Memory B cell (primary cell): ENCODE measurements at regions not wholly inside any gene's neighbourhood (a gene's known extent, or its start where the extent isn't known, plus 50 kb on each side); places are given as distances from the start of the nearest gene placed in this dataset.
A peak's percentile ranks its signal among the peaks of the same experiment; 100 is the strongest.
"Not testable (repeated sequence)": the region's sequence is repeated elsewhere in the genome, so short reads cannot be mapped to it uniquely, and the experiment has no call there.

Source experiments
- ATAC-seq: fragments of 150-1000 bp; cut with Tn5 transposase; 2 replicates; pipeline ENCODE4 v1.10.0; 2021; ENCODE audit warnings: low read depth, mild to moderate bottlenecking, moderate library complexity
- DNase-seq, 2 donors: peaks; one replicate each; pipeline ENCODE4 v3.0.0; 2022; ENCODE audit warnings: low spot score in 2 of 2
- H3K27ac Mint-ChIP-seq: one replicate; pipeline ENCODE4 v1.8.0; 2022; ENCODE audit warnings: mild to moderate bottlenecking, moderate library complexity, mixed read lengths
- H3K27me3 Mint-ChIP-seq: one replicate; pipeline ENCODE4 v1.8.0; 2022; ENCODE audit warnings: mixed read lengths
- H3K36me3 Mint-ChIP-seq: one replicate; pipeline ENCODE4 v1.8.0; 2022; ENCODE audit warnings: mild to moderate bottlenecking, mixed read lengths
- H3K4me1 Mint-ChIP-seq: one replicate; pipeline ENCODE4 v1.8.0; 2022; ENCODE audit warnings: mixed read lengths
- H3K4me3 Mint-ChIP-seq: one replicate; pipeline ENCODE4 v1.8.0; 2022; ENCODE audit warnings: mild to moderate bottlenecking, moderate library complexity, mixed read lengths
- H3K9me3 Mint-ChIP-seq: one replicate; pipeline ENCODE4 v1.8.0; 2022; ENCODE audit warnings: mixed read lengths

DNA sequence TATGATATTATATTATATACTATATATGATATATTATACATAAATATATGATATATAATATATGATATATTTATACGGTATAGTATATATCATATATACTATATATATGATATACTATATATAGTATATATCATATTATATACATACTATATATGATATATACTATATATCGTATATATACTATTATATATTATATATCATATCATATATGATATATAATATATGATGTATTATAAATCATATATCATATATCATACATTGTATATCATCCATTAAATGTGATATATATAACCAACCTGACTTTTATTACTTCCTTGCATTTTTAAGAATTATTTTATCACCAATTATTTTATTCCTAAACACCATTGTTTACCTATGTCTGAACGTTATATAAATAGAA lies 146.6 kb upstream of the PRSS16 start:
- Mint-ChIP-seq H3K36me3 (peaks cover 2% of the 10 kb centered on the region), H3K9me3 (peaks cover 2% of the 10 kb centered on the region), H3K27ac (no peak overlapping the region), H3K4me3 (no peak overlapping the region), H3K27me3 (peaks cover 15% of the 10 kb centered on the region), H3K4me1 (peaks cover 9% of the 10 kb centered on the region)
- no peak for ATAC-seq
- DNase-seq, result no peak

DNA sequence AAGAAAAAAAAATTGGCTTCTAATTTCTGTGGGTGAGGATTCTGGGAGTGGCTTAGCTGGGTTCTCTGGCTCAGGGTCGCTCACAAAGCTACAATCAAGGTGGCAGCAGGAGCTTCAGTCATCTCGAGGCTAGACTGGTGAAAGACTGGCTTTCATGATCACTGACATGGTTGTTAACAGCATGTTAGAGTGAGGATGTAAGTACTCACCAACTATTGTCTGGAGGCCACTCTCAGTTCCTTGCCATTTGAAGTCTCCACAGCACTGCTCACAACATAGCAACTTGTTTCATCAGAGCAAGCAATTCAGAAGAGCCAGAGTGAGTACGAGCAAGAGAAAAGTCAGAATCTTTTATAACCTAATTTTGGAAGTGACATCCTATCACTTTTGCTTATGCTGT lies 145.7 kb upstream of the PRSS16 start:
- no peaks in the 10 kb centered on the region for H3K9me3 Mint-ChIP-seq
- peaks cover 2% of the 10 kb centered on the region for H3K36me3 Mint-ChIP-seq
- peaks cover 10% of the 10 kb centered on the region for H3K27me3 Mint-ChIP-seq
- DNase-seq (no peak), ATAC-seq (no peak)
- no peak overlapping the region for H3K27ac Mint-ChIP-seq
- no peak overlapping the region for H3K4me3 Mint-ChIP-seq
- H3K4me1 Mint-ChIP-seq, result peaks cover 4% of the 10 kb centered on the region

DNA sequence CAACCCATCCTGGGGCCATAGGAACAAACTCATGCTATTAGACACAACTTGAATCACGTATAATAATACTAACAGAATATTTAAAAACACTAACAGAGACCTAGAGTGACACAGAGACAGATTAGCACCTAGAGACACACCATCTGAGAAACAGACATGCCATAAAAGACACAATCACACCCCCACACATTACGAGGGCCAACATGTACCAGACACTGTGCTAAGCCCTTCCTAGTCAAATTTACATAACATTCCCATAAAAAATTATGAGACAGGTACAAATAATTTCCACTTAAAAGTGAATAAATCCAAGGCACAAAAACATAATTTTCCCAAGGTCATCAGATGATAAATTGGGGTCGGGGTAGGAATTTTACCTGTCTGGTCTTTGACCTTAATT lies 141.1 kb upstream of the PRSS16 start:
- H3K36me3 Mint-ChIP-seq, result no peaks in the 10 kb centered on the region
- ATAC-seq (no peak), DNase-seq (no peak)
- no peak overlapping the region for H3K27ac Mint-ChIP-seq
- no peaks in the 10 kb centered on the region for H3K4me1 Mint-ChIP-seq
- peaks cover 3% of the 10 kb centered on the region for H3K27me3 Mint-ChIP-seq
- no peaks in the 10 kb centered on the region for H3K9me3 Mint-ChIP-seq
- H3K4me3 Mint-ChIP-seq, result no peak overlapping the region

DNA sequence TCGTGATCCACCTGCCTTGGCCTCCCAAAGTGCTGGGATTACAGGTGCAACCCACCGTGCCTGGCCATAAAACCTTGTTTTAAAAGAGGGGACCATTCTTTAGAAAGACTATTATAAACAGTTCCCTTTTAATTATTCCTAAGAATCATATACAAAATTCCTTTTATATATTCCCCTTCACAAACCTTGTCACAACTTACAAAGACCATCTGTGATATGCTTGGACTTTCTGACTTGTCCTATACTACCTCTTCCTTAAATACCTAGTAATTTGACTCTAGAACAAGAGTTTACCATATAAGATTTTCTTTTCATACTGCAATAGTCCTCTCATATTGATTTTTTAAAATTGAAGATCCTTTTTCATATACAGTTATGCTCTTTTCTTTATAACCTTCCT lies 135.8 kb upstream of the PRSS16 start:
- ATAC-seq (no peak), DNase-seq (no peak)
- peaks cover 4% of the 10 kb centered on the region for H3K9me3 Mint-ChIP-seq
- H3K4me3 Mint-ChIP-seq, result no peak overlapping the region
- peaks cover 11% of the 10 kb centered on the region for H3K27me3 Mint-ChIP-seq
- H3K27ac Mint-ChIP-seq, result no peak overlapping the region
- peaks cover 7% of the 10 kb centered on the region for H3K36me3 Mint-ChIP-seq
- H3K4me1 Mint-ChIP-seq, result no peaks in the 10 kb centered on the region

DNA sequence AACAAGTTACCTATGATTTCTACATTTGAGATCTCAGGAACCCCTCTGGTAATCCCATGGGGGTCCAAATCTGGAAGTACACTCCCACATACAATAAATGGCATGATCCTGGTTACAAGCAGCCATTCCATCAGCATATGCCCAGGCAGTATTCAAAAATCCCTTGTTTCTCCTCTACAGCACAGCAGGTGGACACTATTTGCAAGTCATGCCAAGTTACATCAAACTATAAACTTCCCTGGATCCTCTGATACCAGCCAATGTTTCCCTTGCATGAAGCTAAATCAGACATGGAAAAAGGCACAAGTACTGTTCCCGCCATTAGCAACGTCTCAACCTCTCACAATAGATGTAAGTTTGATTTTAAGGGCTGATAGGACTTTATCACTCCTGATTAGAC lies 134.5 kb upstream of the PRSS16 start:
- Mint-ChIP-seq H3K27me3 (peaks cover 13% of the 10 kb centered on the region), H3K9me3 (peaks cover 4% of the 10 kb centered on the region), H3K4me1 (no peaks in the 10 kb centered on the region), H3K4me3 (no peak overlapping the region), H3K36me3 (peaks cover 7% of the 10 kb centered on the region), H3K27ac (no peak overlapping the region)
- DNase-seq, result no peak
- no peak for ATAC-seq

DNA sequence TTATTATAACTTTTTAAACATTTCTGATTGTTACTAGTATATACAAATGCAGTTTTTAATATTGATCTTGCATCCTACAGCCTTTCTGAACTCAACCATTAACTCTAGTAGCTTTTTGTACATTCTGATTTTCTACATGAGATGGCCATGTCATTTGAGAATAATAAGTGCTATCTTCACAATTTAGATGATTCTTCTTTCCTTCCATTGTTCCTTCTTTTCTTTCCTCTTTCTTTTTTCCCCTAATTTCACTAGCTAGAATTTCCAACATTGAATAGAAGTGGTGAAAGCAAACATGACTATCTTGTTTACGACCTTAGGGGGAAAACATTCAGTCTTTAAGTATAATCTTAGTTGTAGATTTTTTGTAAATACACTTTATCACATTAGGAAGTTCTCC lies 128.2 kb upstream of the PRSS16 start:
- H3K27me3 Mint-ChIP-seq, result peaks cover 6% of the 10 kb centered on the region
- H3K4me1 Mint-ChIP-seq, result no peaks in the 10 kb centered on the region
- peaks cover 5% of the 10 kb centered on the region for H3K36me3 Mint-ChIP-seq
- no peaks in the 10 kb centered on the region for H3K9me3 Mint-ChIP-seq
- DNase-seq, result no peak
- ATAC-seq, result no peak
- H3K4me3 Mint-ChIP-seq, result no peak overlapping the region
- H3K27ac Mint-ChIP-seq, result no peak overlapping the region

DNA sequence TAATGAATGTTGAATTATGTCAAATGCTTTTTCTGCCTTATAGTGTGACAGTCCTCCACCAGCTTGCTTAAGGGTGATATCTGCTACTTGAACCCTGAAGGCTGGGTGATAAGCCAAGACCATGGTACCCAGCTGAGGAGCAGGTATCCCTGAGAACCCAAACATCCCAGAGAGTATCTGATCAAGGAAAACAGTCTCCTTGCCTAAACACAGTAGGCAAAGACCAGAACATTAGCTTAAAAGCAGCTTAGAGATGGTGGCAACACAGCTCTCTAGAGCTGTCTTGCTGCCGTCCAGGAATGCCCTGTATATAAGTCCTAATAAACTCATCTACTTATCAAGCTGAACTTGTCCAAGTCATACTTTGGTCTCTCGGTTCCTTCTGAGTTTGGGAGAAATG lies 127.7 kb upstream of the PRSS16 start:
- Mint-ChIP-seq H3K4me3 (no peak overlapping the region), H3K9me3 (no peaks in the 10 kb centered on the region), H3K4me1 (no peaks in the 10 kb centered on the region), H3K27me3 (peaks cover 5% of the 10 kb centered on the region), H3K36me3 (peaks cover 5% of the 10 kb centered on the region), H3K27ac (no peak overlapping the region)
- DNase-seq (no peak), ATAC-seq (no peak)

DNA sequence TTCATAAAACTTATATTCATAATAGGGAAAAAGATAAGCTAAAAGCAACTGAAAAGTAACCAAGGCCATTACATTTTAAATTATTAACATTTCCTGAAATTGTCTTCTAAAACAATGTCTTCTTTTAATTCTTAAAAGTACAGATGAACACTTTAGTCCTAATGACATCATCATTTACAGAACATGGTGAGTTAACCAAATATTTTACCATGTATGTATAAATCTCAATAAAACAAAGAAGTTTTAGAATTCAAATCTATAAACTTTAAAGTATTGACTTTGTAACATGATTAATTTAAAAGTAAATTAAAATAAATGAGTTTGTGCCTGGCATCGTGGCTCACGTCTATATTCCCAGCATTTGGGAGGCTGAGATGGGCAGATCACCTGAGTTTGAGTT lies 125.9 kb upstream of the PRSS16 start:
- ATAC-seq (no peak), DNase-seq (no peak)
- Mint-ChIP-seq H3K4me3 (no peak overlapping the region), H3K36me3 (peaks cover 2% of the 10 kb centered on the region), H3K9me3 (no peaks in the 10 kb centered on the region), H3K4me1 (peaks cover 2% of the 10 kb centered on the region), H3K27ac (no peak overlapping the region), H3K27me3 (peaks cover 1% of the 10 kb centered on the region)

DNA sequence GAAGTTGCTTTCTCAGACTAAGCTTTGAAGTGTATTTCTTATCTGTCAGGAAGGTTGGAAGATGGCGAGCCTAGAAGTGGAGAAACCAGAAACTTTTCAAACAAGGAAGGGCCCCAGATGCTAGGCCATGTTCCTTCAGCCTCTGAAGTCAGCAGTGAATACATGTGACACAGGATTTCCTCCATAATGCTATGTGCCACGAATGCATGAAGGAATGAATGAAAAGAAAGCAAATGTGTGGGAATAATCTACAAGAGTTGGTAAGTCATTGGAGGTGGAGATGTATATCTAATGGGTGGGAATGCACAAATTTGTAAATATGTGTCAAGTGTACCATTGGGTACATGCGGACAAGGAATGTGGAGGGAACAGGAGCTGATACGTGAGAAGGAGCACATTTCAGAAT lies 123.2 kb upstream of the PRSS16 start:
- peaks cover 5% of the 10 kb centered on the region for H3K4me1 Mint-ChIP-seq
- H3K36me3 Mint-ChIP-seq, result peaks cover 2% of the 10 kb centered on the region
- H3K9me3 Mint-ChIP-seq, result no peaks in the 10 kb centered on the region
- no peak for ATAC-seq
- H3K4me3 Mint-ChIP-seq, result no peak overlapping the region
- no peak for DNase-seq
- no peak overlapping the region for H3K27ac Mint-ChIP-seq
- no peaks in the 10 kb centered on the region for H3K27me3 Mint-ChIP-seq

DNA sequence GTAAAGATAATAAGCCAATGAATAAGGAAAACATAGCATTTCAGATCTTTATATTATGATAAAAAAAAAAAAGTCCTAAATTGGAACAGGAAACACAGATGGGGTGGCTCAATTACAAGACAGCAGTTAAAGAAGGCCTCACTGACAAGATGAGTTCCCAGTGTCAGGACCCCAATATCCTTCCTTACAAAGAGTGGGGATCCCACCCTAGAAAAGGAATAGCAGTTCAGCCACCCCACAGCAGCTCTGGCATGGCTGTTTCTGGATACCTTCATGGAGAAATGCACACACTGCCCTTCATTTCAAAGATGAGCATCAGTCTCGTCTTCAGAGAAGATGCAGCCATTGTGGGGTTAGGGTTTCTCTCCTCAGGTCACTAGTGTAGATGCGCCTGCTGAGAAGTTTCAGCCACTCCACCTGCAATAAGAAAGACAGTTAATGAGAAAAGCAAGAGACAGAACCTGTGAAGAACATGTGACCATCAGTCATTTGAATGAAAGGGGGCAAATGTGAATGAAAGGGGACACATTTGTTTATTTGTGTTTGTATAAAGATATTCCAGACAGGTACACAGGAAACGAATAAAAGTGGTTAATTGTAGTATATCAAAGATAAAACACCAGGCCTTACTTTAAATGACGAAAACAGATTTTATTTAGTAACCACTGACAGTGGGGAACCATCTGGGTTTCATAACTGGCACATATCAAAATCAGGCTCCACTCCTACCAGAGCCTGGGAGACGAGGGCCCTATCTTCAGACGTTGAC lies 121.3 kb upstream of the PRSS16 start:
- Mint-ChIP-seq H3K27me3 (no peaks in the 10 kb centered on the region), H3K36me3 (peaks cover 2% of the 10 kb centered on the region), H3K4me3 (peak overlapping the region; percentile 78), H3K9me3 (no peaks in the 10 kb centered on the region), H3K27ac (peak overlapping the region; percentile 82), H3K4me1 (peaks cover 5% of the 10 kb centered on the region)
- DNase-seq (no peak), ATAC-seq (no peak)

DNA sequence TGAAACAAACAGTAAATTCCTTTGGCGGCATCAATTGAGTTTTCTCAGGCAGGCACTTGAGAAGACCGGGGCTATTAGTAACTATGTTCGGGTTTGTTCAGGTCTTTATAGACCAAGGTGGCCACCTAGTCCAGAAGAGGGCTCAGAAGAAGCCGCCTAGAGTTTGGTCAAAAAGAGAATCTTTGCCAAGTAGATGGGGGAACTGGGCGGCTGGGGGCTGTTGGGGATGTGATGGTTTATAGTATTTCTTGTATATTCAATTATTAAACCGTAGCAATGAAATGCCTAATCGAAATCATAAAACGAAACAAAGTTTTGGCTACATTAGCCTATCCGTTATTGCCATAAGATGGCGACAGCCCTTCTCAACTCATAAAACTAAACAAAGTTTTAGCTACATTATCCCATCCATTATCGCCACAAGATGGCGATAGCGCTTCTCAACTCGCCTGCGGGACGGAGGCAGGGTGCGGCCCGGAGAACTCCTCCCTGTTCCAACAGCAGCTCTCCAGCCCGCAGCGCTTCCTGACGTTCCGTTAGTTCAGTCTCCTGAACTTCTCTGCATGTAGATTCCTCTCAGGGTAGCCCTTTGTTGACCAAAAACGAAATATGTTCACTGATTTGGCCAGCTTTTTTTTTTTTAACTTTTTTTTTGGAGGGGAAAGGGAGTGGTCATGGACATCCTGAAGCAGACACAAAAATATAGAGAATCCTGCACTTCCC lies 120.5 kb upstream of the PRSS16 start:
- peaks cover 5% of the 10 kb centered on the region for H3K4me1 Mint-ChIP-seq
- peak overlapping the region; percentile 78 for H3K4me3 Mint-ChIP-seq
- peaks cover 2% of the 10 kb centered on the region for H3K36me3 Mint-ChIP-seq
- DNase-seq, result peak; percentile 77
- H3K9me3 Mint-ChIP-seq, result no peaks in the 10 kb centered on the region
- peak; percentile 77 for ATAC-seq
- H3K27me3 Mint-ChIP-seq, result no peaks in the 10 kb centered on the region
- peak overlapping the region; percentile 75 for H3K27ac Mint-ChIP-seq

DNA sequence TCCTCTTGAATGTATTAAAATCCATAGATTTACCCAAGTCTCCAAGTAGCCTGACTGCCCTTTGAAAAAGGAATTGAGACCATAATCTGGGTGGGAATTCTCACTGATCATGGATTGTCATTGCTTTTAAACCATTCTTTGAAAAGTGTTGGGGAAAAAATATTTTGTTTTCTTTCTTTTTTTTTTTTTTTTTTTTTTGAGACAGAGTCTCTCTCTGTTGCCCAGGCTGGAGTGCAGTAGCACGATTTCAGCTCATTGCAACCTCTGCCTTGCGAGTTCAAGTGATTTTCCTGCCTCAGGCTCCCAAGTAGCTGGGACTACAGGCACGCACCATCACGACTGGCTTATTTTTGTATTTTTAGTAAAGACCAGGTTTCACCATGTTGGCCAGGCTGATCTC lies 119.6 kb upstream of the PRSS16 start:
- H3K36me3 Mint-ChIP-seq, DNase-seq, H3K27ac Mint-ChIP-seq, H3K4me3 Mint-ChIP-seq, H3K27me3 Mint-ChIP-seq, H3K9me3 Mint-ChIP-seq, ATAC-seq, H3K4me1 Mint-ChIP-seq: not testable (repeated sequence)

DNA sequence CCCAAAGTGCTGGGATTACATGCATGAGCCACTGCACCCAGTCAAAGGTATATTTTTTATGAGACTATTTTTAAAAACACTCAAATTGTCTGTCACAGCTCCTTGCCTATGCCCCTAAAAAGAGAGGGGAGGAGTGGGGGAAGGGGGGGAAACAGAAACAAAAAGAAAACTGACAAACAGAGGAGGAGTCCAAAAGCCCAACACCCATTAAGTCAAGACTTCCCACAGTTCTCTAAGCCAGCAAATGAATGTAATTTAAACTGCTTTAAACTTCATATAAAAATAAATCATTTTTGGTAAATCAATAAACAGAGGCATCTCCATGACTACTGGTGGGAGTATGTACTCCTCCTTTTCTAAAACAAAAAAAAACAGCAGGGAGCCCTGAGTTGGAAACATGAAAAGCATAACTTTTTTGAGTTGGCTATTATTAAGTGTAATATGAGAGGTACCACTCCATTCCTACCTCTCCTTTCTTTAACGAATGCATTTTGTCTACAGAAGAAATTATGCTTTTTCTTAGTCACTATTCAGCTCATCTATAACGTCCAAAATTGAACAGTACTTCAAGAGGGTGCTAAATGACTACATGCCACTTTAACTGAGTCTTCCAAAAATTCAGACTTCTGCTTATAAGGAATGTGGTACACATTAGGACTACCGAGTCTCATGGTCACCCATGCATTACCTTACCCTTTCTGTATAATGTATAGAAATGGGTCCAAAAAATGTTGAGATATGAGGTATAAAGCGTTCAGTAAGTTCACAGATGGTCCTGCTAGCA lies 119.0 kb upstream of the PRSS16 start:
- Mint-ChIP-seq H3K27me3 (no peaks in the 10 kb centered on the region), H3K36me3 (peaks cover under 1% of the 10 kb centered on the region), H3K9me3 (no peaks in the 10 kb centered on the region), H3K27ac (no peak overlapping the region), H3K4me3 (no peak overlapping the region), H3K4me1 (peaks cover 5% of the 10 kb centered on the region)
- DNase-seq (no peak), ATAC-seq (no peak)

DNA sequence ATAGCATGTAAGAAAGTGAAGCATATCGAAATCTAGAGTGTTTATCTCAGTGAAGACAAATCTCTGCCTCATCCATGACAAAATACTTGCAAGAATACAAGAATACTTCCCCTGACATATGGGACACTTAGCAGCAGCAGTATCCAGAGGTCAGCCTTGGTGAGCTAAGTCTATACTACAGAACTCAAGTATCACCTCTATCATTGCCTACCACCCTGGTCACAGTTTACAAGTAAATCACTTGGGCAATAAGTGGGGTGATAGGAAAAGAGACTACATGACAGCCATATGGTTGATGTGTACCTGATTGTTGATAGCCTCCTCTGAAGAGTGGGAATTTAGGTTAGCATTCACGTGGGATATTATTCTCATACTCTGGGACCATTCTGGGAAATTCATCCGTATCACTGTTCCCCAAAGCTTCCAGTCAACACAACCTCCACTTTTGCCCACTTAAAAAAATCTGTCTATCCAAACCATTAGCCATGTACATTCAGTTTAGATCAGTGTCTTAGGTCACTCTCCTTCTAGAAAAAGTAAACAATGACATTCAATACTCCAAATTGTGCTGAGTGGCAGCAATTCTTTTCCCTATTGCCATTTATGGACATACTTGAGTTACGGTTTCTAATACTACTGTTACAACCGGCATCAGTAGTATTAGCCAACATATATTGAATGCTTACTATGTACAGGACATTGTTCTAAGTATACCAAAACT lies 118.2 kb upstream of the PRSS16 start:
- no peak for DNase-seq
- Mint-ChIP-seq H3K4me1 (peaks cover 5% of the 10 kb centered on the region), H3K27ac (no peak overlapping the region), H3K4me3 (no peak overlapping the region), H3K27me3 (no peaks in the 10 kb centered on the region), H3K9me3 (no peaks in the 10 kb centered on the region), H3K36me3 (no peaks in the 10 kb centered on the region)
- ATAC-seq, result no peak
